Adipocyte (in vitro differentiated cells): ENCODE measurements at regions not wholly inside any gene's neighbourhood (a gene's known extent, or its start where the extent isn't known, plus 50 kb on each side); places are given as distances from the start of the nearest gene placed in this dataset.

Experiments
- DNase-seq: peaks from one replicate; pipeline ENCODE4 v3.0.0-alpha.2; 2015; ENCODE audit warnings: low read depth
- H3K27me3 ChIP-seq: replicated peaks from 2 replicates; pipeline ENCODE4 v1.7.0; 2013; ENCODE audit warnings: mild to moderate bottlenecking, low read length, moderate library complexity; ENCODE audit not compliant: control insufficient read depth, insufficient read depth
- H3K36me3 ChIP-seq: 2 replicates; pipeline ENCODE4 v1.7.0; 2013; ENCODE audit warnings: low read length, mild to moderate bottlenecking, moderate library complexity; ENCODE audit not compliant: control insufficient read depth, insufficient read depth, severe bottlenecking
- H3K4me1 ChIP-seq: 2 replicates; pipeline ENCODE4 v1.7.0; 2013; ENCODE audit warnings: mild to moderate bottlenecking, low read length, moderate library complexity; ENCODE audit not compliant: control insufficient read depth, insufficient read depth
- H3K4me3 ChIP-seq: 2 replicates; pipeline ENCODE4 v1.7.0; 2013; ENCODE audit warnings: mild to moderate bottlenecking, low read length, moderate library complexity
- H3K9ac ChIP-seq: 2 replicates; pipeline ENCODE4 v1.7.0; 2013; ENCODE audit warnings: mild to moderate bottlenecking, low read length, moderate library complexity
- H3K9me3 ChIP-seq: 2 replicates; pipeline ENCODE4 v1.7.0; 2013; ENCODE audit warnings: mild to moderate bottlenecking, low read length, moderate library complexity; ENCODE audit not compliant: control insufficient read depth

DNA sequence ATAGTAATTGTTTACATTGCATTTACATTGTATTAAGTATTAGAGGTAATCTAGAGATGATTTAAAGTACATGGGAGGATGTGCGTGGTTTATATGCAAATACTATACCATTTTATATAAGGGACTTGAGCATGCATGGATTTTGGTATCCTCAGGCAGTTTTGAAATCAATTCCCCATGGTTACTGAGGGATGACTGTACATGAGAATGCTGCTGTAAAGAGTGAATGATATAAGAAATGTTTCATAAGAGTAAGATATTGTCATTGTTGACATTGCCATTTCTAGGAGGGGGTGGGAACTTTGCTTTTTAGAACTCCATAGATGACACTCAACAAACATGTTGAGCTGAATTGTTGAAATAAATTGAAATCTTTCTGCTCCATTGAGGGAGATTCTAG, 185.0 kb downstream of the SEMA6A start:
- Histone ChIP-seq H3K9ac (no peak overlapping the region), H3K4me1 (no peaks in the 10 kb centered on the region), H3K36me3 (no peaks in the 10 kb centered on the region), H3K4me3 (no peak overlapping the region), H3K9me3 (no peaks in the 10 kb centered on the region), H3K27me3 (no peaks in the 10 kb centered on the region)
- peak; percentile 10 for DNase-seq

DNA sequence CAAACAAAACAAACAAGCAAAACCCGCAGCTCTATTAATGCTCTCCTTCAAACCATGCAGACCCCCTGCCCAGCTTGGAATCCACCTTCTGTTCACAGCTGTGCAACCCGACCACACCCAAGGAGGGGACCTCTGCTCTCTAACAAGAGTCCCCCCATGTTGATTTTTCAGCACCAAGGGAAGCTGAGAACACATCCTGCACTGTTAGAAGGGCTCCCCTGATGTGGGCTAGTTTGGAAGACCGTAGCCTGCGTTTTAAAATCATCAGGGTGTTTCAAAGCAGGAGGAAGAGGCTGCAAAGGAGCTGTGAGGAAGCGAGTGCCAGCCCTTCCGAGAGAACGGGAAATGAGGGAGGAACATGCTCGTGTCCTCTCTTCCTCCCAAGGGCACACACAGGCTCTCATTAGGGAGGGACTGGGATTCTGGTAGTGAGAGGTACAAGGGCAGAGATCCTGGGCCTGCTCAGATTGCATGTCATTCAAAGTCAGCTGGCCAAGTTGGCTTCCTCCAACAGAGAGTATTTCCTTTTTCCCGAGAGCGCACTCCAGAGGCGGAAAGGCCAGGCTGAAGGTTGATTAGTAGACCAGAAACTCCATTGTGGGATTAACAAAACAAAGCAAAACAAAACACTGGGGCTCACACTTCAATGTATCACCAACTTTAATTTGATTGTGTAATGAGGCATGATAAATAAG, 185.9 kb downstream of the SEMA6A start:
- H3K4me3 ChIP-seq = no peak overlapping the region
- H3K27me3 ChIP-seq = no peaks in the 10 kb centered on the region
- no peaks in the 10 kb centered on the region for H3K4me1 ChIP-seq
- no peak for DNase-seq
- no peaks in the 10 kb centered on the region for H3K9me3 ChIP-seq
- no peak overlapping the region for H3K9ac ChIP-seq
- H3K36me3 ChIP-seq = no peaks in the 10 kb centered on the region

DNA sequence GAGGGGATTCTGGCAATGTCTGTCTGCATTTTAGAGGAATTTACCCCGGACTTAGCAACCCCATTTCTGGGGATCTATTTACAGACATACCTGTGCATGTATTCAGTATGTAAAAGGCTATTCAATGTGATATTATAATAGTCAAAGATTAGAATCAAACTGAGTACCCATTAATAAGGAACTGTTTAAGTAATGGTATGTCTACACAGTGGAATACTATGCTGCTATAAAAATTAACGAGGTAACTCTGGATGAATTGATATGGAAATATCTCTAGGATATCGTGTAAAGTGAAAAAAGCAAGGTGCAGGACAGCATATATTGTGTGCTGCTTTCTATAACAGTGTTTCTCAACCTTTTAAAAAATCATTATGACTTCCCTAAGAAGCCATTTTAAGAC, 186.9 kb downstream of the SEMA6A start:
- H3K4me1 ChIP-seq = no peaks in the 10 kb centered on the region
- no peaks in the 10 kb centered on the region for H3K27me3 ChIP-seq
- H3K4me3 ChIP-seq = no peak overlapping the region
- no peak for DNase-seq
- no peaks in the 10 kb centered on the region for H3K36me3 ChIP-seq
- no peak overlapping the region for H3K9ac ChIP-seq
- no peaks in the 10 kb centered on the region for H3K9me3 ChIP-seq

DNA sequence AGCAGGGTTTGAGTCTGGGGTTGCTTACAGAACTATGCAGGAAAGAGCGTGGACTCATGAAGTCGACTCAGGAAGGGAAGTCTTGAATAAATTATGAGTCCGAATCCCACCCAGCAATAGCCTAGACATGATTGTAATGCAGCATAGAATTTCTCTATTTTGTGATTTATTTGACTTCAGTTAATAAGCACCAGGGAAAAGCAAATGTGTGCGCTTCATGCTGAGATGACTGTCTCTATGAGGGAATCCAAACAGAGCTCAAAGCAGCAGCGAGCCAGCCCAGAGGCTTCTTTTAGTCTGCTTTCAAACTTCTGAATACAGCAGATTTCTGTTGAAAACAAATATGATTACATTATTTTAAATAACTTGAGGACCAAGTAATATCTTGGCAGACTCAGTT, 188.0 kb downstream of the SEMA6A start:
- Histone ChIP-seq H3K4me3 (no peak overlapping the region), H3K9ac (no peak overlapping the region), H3K27me3 (no peaks in the 10 kb centered on the region), H3K4me1 (no peaks in the 10 kb centered on the region), H3K9me3 (no peaks in the 10 kb centered on the region), H3K36me3 (no peaks in the 10 kb centered on the region)
- no peak for DNase-seq

GRCh38 chr5:116382874-116383266, 191.8 kb downstream of the SEMA6A start:
- Histone ChIP-seq H3K4me1 (no peaks in the 10 kb centered on the region), H3K9ac (no peak overlapping the region), H3K27me3 (no peaks in the 10 kb centered on the region), H3K36me3 (no peaks in the 10 kb centered on the region), H3K4me3 (no peak overlapping the region), H3K9me3 (no peaks in the 10 kb centered on the region)
- no peak for DNase-seq

- H3K9me3 ChIP-seq = no peaks in the 10 kb centered on the region
- no peak overlapping the region for H3K4me3 ChIP-seq
- H3K9ac ChIP-seq = no peak overlapping the region
- no peak for DNase-seq
- no peaks in the 10 kb centered on the region for H3K4me1 ChIP-seq
- no peaks in the 10 kb centered on the region for H3K27me3 ChIP-seq
- no peaks in the 10 kb centered on the region for H3K36me3 ChIP-seq
Observed at GRCh38 chr5:116382032-116382873, 192.4 kb downstream of the SEMA6A start.

DNA sequence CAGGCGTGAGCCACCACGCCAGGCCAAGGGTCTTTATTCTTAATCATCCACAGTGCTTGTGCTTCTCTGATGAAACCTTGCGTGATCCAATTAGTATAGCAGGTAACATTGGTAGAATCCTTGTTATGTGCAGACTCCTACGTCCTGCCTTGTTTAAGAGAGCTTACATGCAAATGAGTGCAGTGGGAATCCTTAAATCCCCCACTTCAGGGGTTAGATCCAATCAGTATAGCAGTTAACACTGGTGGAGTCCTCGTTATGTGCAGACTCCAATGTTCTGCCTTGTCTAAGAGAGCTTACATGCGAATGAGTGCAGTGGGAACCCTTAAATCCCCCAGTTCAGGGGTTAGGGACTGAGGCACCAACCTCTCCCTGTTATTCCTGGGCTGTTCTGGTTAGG, 193.4 kb downstream of the SEMA6A start:
- H3K4me3 ChIP-seq = no peak overlapping the region
- H3K9me3 ChIP-seq = no peaks in the 10 kb centered on the region
- no peaks in the 10 kb centered on the region for H3K4me1 ChIP-seq

DNA sequence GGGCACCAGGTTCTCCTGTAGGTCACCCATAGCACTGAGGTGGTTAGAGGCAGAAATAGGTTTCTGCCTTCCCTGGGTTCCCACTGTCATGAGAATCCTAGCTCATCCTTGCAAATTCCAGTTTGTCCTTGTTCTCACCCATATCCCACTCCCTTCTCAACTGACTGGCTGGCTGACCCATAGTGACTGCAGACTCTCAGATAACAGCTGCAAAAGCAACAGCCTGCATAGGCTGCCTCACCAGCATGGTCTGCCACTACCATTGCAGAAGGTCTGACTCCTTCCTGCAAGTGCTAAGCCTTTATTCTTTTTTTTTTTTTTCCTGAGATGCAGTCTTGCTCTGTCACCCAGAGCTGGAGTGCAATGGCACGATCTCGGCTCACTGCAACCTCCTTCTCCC, 194.0 kb downstream of the SEMA6A start:
- no peak overlapping the region for H3K9ac ChIP-seq
- H3K27me3 ChIP-seq = no peaks in the 10 kb centered on the region
- no peaks in the 10 kb centered on the region for H3K9me3 ChIP-seq
- H3K4me1 ChIP-seq = no peaks in the 10 kb centered on the region
- H3K36me3 ChIP-seq = no peaks in the 10 kb centered on the region
- no peak overlapping the region for H3K4me3 ChIP-seq
- no peak for DNase-seq

More for the DNA sequence above, 193.4 kb downstream of the SEMA6A start:
- Histone ChIP-seq H3K27me3 (no peaks in the 10 kb centered on the region), H3K36me3 (no peaks in the 10 kb centered on the region), H3K9ac (no peak overlapping the region)
- DNase-seq = no peak

DNA sequence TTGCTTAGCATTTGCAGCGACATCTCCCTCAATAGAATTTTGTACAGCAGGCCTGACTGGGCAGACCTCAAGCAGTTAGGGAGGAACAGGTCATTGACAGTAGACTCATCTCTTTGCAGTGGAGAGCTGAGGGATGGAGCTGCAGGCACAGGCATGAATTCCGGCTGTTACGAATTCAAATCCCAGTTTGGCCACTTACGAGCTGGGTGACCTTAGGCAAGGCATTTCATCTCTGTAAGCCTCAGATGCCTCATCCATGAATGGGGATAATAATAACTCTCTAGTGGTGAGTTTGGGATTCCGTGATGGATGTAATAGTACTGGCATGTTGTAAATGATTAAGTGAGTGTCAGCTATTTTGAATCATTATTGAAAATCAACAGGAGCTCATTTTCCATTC, 195.3 kb downstream of the SEMA6A start:
- no peaks in the 10 kb centered on the region for H3K36me3 ChIP-seq
- H3K9ac ChIP-seq = no peak overlapping the region
- no peaks in the 10 kb centered on the region for H3K9me3 ChIP-seq
- no peak for DNase-seq
- no peaks in the 10 kb centered on the region for H3K27me3 ChIP-seq
- no peak overlapping the region for H3K4me3 ChIP-seq
- no peaks in the 10 kb centered on the region for H3K4me1 ChIP-seq

DNA sequence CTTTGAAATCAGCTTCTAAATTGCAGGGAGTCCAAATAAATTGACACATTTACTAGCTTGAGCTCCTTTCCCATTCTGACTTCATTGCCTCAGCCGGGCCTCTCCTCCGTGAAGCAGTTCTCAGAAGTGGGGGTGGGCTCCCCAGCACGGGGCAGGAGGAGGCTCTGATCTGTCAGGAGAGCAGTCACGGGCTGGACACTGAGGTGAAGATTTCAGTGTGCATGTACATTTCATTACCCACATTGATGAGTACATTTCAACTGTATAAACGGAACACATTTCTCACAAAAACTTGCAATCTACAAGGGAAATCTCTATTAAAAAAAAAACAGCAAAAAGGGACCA, 195.9 kb downstream of the SEMA6A start:
- no peak for DNase-seq
- H3K4me3 ChIP-seq = no peak overlapping the region
- H3K9ac ChIP-seq = no peak overlapping the region
- no peaks in the 10 kb centered on the region for H3K36me3 ChIP-seq
- no peaks in the 10 kb centered on the region for H3K9me3 ChIP-seq
- H3K27me3 ChIP-seq = no peaks in the 10 kb centered on the region
- no peaks in the 10 kb centered on the region for H3K4me1 ChIP-seq

DNA sequence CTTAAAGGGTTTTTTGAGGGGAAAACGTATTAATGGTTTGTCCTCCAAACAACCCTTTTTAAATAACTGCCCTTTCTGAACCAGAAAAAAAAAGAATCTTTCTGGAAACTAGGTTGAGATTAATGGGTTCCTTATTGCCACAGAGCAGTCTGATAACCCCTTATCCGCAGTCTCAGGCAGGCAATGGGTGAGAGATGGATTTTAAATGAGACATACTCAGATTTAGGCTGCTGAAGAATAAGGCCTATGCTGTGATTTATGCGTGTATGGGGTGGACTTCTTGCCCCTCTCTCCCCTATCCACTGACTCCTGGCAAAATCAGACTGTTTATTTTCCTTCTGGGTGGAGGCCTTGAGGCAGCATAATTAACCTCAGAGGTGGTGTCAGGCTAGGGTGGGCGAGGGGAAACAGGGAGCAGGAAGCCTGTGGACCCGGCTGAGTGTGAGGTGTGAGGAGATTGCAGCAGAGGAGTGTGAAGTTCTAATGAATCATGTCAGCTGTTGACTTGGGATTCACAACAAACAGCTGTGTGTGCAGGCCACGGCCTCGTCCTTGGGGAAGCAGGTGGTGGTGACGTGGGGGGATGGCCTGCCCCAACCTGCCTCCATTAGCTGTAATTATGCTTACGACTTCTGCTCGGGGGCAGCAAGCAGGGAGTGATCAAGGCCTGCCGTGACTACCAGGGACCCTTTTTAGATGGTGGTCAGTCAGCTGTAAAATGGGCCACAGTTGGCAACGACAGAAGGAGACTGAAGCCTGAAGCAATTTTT, 196.4 kb downstream of the SEMA6A start:
- Histone ChIP-seq H3K4me3 (no peak overlapping the region), H3K36me3 (no peaks in the 10 kb centered on the region), H3K4me1 (no peaks in the 10 kb centered on the region), H3K9ac (no peak overlapping the region), H3K9me3 (no peaks in the 10 kb centered on the region), H3K27me3 (no peaks in the 10 kb centered on the region)
- no peak for DNase-seq
